ENCODE measurements at regions not wholly inside any gene's neighbourhood (a gene's known extent, or its start where the extent isn't known, plus 50 kb on each side); places are given as distances from the start of the nearest gene placed in this dataset.

DNA sequence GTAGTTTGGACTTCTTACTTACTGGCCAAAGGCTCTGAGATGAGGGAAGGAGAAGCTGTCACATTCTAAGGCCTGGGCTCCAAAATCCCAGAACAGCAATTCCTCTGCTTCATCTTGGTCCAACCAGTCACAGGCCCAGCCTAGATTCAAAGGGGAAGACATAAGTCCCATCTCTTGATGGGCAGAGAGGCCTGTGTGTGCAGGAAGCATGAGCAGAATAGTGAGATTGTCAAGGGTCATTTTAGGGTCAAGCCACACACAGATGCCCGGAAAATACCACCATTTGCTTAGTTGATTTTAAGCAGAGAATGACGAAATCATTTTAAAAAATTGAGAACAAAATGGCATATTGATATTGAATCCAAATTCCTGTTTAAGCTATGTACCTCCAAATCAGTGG is 580.9 kb upstream of the ZFP42 start:
- TF ChIP-seq SUZ12 (IDR thresholded peaks at IDR 0.05; ENCODE audit: extremely low read depth, insufficient read depth, insufficient read length) (no peak), YY1 (IDR thresholded peaks at IDR 0.05; ENCODE audit: insufficient read depth, insufficient read length) (no peak), ZNF274 (IDR thresholded peaks at IDR 0.05; ENCODE audit: low read depth, low read length) (no peak)

Measured in NT2/D1 (cell line).